HCT116 (cell line): ENCODE measurements at regions not wholly inside any gene's neighbourhood (a gene's known extent, or its start where the extent isn't known, plus 50 kb on each side); places are given as distances from the start of the nearest gene placed in this dataset.

Source experiments
- ATAC-seq: fragments of 200-7000 bp; cut with Tn5 transposase; 2 replicates; pipeline ENCODE4 v1.9.1; 2020; ENCODE audit warnings: mild to moderate bottlenecking, moderate library complexity
- BruUV-seq: library from RNA; stranded (reverse); fragments of 400-500 nt; replicated peaks from 2 replicates; lab custom pipeline; 2021; lab: Mats Ljungman, UMichigan
- CTCF ChIA-PET: fragments of 300-600 bp; sonication (Branson Sonifier 250); formaldehyde crosslinking; loops from one replicate; lab custom pipeline; 2021; ENCODE audit warnings: antibody characterized with exemption; lab: Charles Lee
- POLR2A ChIA-PET: fragments of 300-600, 350-600 bp; sonication (Branson Sonifier 250); formaldehyde crosslinking; loops from one replicate; lab custom pipeline; 2021; ENCODE audit warnings: antibody characterized with exemption; lab: Charles Lee
- RAD21 ChIA-PET, 2 experiments: fragments of 300-600 bp; sonication (Branson Sonifier 250); formaldehyde crosslinking; loops; one replicate each; lab custom pipeline; 2023; ENCODE audit warnings: low total read pairs in 2 of 2; ENCODE audit not compliant: uncharacterized antibody in 2 of 2, unreplicated experiment in 2 of 2, low non-redundant PET in 1 of 2; lab: Charles Lee
- DNase-seq: peaks from one replicate; pipeline ENCODE4 v3.0.0-alpha.2; 2010; ENCODE audit warnings: low read depth, low spot score
- H2AFZ ChIP-seq: fragments of 200-600 bp; shearing (Covaris generic), sonication (generic); 2 replicates; pipeline ENCODE4 v1.6.1; 2017; ENCODE audit warnings: low read depth, mixed run types, mixed read lengths, antibody characterized with exemption, low read length; ENCODE audit not compliant: poor library complexity, severe bottlenecking
- H3K27ac ChIP-seq: 2 replicates; pipeline ENCODE4 v1.5.1; 2012; ENCODE audit warnings: low read depth, low read length
- H3K27me3 ChIP-seq: fragments of 200-600 bp; sonication (generic); 2 replicates; pipeline ENCODE4 v1.6.1; 2016; ENCODE audit warnings: mixed run types, low read length, mixed read lengths; ENCODE audit not compliant: insufficient read depth
- H3K36me3 ChIP-seq, 2 experiments: fragments of 200-500 bp in 1 of 2; fragments of 200-600 bp in 1 of 2; sonication (Bioruptor generic) in 1 of 2; sonication (generic) in 1 of 2; 2 replicates each; pipeline versions ENCODE4 v1.5.1 to v1.6.1; 2014 to 2016; ENCODE audit warnings: low read length in 2 of 2, inconsistent platforms in 1 of 2, mixed read lengths in 1 of 2, mixed run types in 1 of 2; ENCODE audit not compliant: insufficient read depth in 2 of 2, control insufficient read depth in 1 of 2
- H3K4me1 ChIP-seq, 2 experiments: fragments of 200-600 bp in 1 of 2; sonication (generic) in 1 of 2; 2 replicates each; pipeline versions ENCODE4 v1.5.1 to v1.6.1; 2012 to 2017; ENCODE audit warnings: low read length in 2 of 2, inconsistent platforms in 1 of 2, mild to moderate bottlenecking in 1 of 2, mixed read lengths in 1 of 2, mixed run types in 1 of 2, moderate library complexity in 1 of 2; ENCODE audit not compliant: insufficient read depth in 2 of 2, control insufficient read depth in 1 of 2
- H3K4me2 ChIP-seq: fragments of 200-600 bp; sonication (generic); 2 replicates; pipeline ENCODE4 v1.6.1; 2017; ENCODE audit warnings: mixed run types, low read length, mixed read lengths
- H3K4me3 ChIP-seq, 2 experiments: fragments of 200-600 bp in 1 of 2; sonication (generic) in 1 of 2; replicated peaks in 1 of 2; 2 replicates each; pipeline ENCODE4 v1.5.1; 2011 to 2016; ENCODE audit warnings: low read length in 2 of 2, control low read depth in 1 of 2, low read depth in 1 of 2, mild to moderate bottlenecking in 1 of 2, mixed read lengths in 1 of 2, mixed run types in 1 of 2
- H3K79me2 ChIP-seq: fragments of 200-600 bp; sonication (generic); 2 replicates; pipeline ENCODE4 v1.6.1; 2017; ENCODE audit warnings: mild to moderate bottlenecking, mixed run types, low read length, moderate library complexity, mixed read lengths; ENCODE audit not compliant: insufficient read depth
- H3K9ac ChIP-seq: fragments of 200-600 bp; sonication (generic); 2 replicates; pipeline ENCODE4 v1.6.1; 2016; ENCODE audit warnings: low read length, mixed read lengths
- H3K9me2 ChIP-seq: fragments of 200-600 bp; sonication (generic), shearing (Covaris generic); 2 replicates; pipeline ENCODE4 v1.6.1; 2017; ENCODE audit warnings: mixed run types, mild to moderate bottlenecking, moderate library complexity; ENCODE audit not compliant: insufficient read depth
- H3K9me3 ChIP-seq, 2 experiments: fragments of 200-500 bp in 1 of 2; fragments of 200-600 bp in 1 of 2; sonication (Bioruptor generic) in 1 of 2; sonication (generic) in 1 of 2; 2 replicates each; pipeline ENCODE4 v1.6.1; 2014 to 2017; ENCODE audit warnings: low read length in 2 of 2, mixed read lengths in 2 of 2, inconsistent platforms in 1 of 2, low read depth in 1 of 2, mild to moderate bottlenecking in 1 of 2, mixed run types in 1 of 2, moderate library complexity in 1 of 2; ENCODE audit not compliant: control insufficient read depth in 1 of 2, insufficient read depth in 1 of 2
- H4K20me1 ChIP-seq: fragments of 200-600 bp; sonication (generic), shearing (Covaris generic); 2 replicates; pipeline ENCODE4 v1.6.1; 2017; ENCODE audit warnings: mixed run types, mild to moderate bottlenecking, moderate library complexity; ENCODE audit not compliant: insufficient read depth
- CBX3 ChIP-seq: IDR thresholded peaks from 2 replicates; pipeline ENCODE4 v1.6.1; 2012; ENCODE audit warnings: low read depth
- EGR1 ChIP-seq: IDR thresholded peaks from 2 replicates; pipeline ENCODE4 v1.6.1; 2012; ENCODE audit warnings: low read depth
- ELF1 ChIP-seq: IDR thresholded peaks from 2 replicates; pipeline ENCODE4 v1.6.1; 2012; ENCODE audit warnings: low read depth, borderline replicate concordance
- EZH2phosphoT487 ChIP-seq: fragments of 200-600 bp; IDR thresholded peaks from 2 replicates; pipeline ENCODE4 v1.6.1; 2018; ENCODE audit warnings: antibody characterized with exemption, borderline replicate concordance
- POLR2A ChIP-seq: IDR thresholded peaks from 2 replicates; pipeline ENCODE4 v1.7.0; 2011; ENCODE audit warnings: borderline replicate concordance; ENCODE audit not compliant: insufficient read depth, insufficient read length; ENCODE audit errors: extremely low read depth
- SIN3A ChIP-seq: IDR thresholded peaks from 2 replicates; pipeline ENCODE4 v1.6.1; 2012; ENCODE audit warnings: low read depth
- SP1 ChIP-seq: IDR thresholded peaks from 2 replicates; pipeline ENCODE4 v1.6.1; 2012; ENCODE audit warnings: low read depth
- SRF ChIP-seq: IDR thresholded peaks from 2 replicates; pipeline ENCODE4 v1.6.1; 2012; ENCODE audit warnings: low read depth
- YY1 ChIP-seq: IDR thresholded peaks from 2 replicates; pipeline ENCODE4 v1.6.1; 2011; ENCODE audit warnings: low read length, low read depth, moderate library complexity, mild to moderate bottlenecking; ENCODE audit not compliant: insufficient replicate concordance; ENCODE audit errors: extremely low read depth
- ZFX ChIP-seq: fragments of 450-650 bp; IDR thresholded peaks from 2 replicates; pipeline ENCODE4 v1.6.1; 2017
- ZNF274 ChIP-seq: fragments of 200-500 bp; sonication (Bioruptor generic); IDR thresholded peaks from 2 replicates; pipeline ENCODE4 v1.6.1; 2014; ENCODE audit warnings: mild to moderate bottlenecking, low read depth, low read length, inconsistent platforms
- intact Hi-C: fragments of 100-400 bp; cut with micrococcal nuclease; formaldehyde crosslinking; loops from 2 replicates; pipeline ENCODE4 v1.10.0; 2022
- TF ChIP-seq, protein P1 (sequence below): IDR thresholded peaks from 2 replicates; pipeline ENCODE4 v1.6.1; 2012; ENCODE audit warnings: low read depth
- TF ChIP-seq, protein P2 (sequence below), 3 experiments: fragments of 200-600 bp in 1 of 3; sonication (generic) in 1 of 3; IDR thresholded peaks in 2 of 3; conservative IDR thresholded peaks in 1 of 3; 2 replicates each; pipeline ENCODE4 v1.5.1; 2012 to 2017; ENCODE audit warnings: low read depth in 2 of 3, low read length in 2 of 3, antibody characterized with exemption in 1 of 3, borderline replicate concordance in 1 of 3, control low read depth in 1 of 3, mild to moderate bottlenecking in 1 of 3, mixed read lengths in 1 of 3, mixed run types in 1 of 3, moderate library complexity in 1 of 3; ENCODE audit not compliant: insufficient read depth in 1 of 3
- TF ChIP-seq, protein P3 (sequence below): IDR thresholded peaks from 2 replicates; pipeline ENCODE4 v1.6.1; 2012

DNA sequence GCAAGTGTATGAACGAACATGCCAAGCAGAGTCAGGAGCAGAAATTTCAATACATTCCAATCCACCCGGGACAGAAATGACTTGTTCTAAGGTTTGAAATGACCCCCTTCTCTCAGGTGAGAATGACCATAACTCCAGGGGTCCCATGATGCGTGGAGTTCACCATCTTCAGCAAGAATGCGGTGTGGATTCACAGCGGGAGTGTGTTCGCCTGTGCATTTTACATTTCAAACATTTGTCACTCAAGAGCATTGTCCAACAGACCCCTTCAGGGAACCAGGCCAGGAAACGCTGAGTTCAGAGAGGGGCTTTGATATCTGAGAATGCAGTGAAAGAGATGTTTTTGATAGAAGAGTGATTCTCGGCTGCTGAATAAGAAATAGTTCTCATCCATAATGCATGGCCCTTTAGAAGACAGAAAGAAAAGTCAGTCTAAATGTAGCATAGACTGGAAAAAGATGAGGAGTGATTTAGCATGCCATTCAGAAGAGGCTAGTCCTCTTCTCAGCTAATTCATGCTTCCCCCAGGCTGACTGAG is 200.3 kb upstream of the KCNG1 start:
- Histone ChIP-seq H3K4me2 (no peak overlapping the region), H3K4me3 (no peak overlapping the region), H3K9me3 (no peaks in the 10 kb centered on the region), H3K9me2 (no peaks in the 10 kb centered on the region), H3K27me3 (no peaks in the 10 kb centered on the region; the same call in 1 of the 2 replicates), H3K36me3 (no peaks in the 10 kb centered on the region), H3K79me2 (no peaks in the 10 kb centered on the region), H3K9ac (no peak overlapping the region), H4K20me1 (no peaks in the 10 kb centered on the region), H3K27ac (no peak overlapping the region), H2AFZ (no peak overlapping the region), H3K4me1 (peaks cover 3 to 10% of the 10 kb centered on the region in 2 experiments; a peak in 2 of 4 replicates)
- DNase-seq (no peak), ATAC-seq (no peak)
- BruUV-seq, result no TSS peak
- RAD21 ChIA-PET, result no interaction called here
- POLR2A ChIA-PET, result no interaction called here
- TF ChIP-seq YY1 (no peak), ELF1 (no peak), SP1 (no peak), SIN3A (no peak), POLR2A (no peak), ZNF274 (no peak), EGR1 (no peak), EZH2phosphoT487 (no peak), SRF (no peak), ZFX (no peak), CBX3 (no peak)
- TF ChIP-seq, protein P1, sequence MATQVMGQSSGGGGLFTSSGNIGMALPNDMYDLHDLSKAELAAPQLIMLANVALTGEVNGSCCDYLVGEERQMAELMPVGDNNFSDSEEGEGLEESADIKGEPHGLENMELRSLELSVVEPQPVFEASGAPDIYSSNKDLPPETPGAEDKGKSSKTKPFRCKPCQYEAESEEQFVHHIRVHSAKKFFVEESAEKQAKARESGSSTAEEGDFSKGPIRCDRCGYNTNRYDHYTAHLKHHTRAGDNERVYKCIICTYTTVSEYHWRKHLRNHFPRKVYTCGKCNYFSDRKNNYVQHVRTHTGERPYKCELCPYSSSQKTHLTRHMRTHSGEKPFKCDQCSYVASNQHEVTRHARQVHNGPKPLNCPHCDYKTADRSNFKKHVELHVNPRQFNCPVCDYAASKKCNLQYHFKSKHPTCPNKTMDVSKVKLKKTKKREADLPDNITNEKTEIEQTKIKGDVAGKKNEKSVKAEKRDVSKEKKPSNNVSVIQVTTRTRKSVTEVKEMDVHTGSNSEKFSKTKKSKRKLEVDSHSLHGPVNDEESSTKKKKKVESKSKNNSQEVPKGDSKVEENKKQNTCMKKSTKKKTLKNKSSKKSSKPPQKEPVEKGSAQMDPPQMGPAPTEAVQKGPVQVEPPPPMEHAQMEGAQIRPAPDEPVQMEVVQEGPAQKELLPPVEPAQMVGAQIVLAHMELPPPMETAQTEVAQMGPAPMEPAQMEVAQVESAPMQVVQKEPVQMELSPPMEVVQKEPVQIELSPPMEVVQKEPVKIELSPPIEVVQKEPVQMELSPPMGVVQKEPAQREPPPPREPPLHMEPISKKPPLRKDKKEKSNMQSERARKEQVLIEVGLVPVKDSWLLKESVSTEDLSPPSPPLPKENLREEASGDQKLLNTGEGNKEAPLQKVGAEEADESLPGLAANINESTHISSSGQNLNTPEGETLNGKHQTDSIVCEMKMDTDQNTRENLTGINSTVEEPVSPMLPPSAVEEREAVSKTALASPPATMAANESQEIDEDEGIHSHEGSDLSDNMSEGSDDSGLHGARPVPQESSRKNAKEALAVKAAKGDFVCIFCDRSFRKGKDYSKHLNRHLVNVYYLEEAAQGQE, result no peak
- TF ChIP-seq, protein P2, sequence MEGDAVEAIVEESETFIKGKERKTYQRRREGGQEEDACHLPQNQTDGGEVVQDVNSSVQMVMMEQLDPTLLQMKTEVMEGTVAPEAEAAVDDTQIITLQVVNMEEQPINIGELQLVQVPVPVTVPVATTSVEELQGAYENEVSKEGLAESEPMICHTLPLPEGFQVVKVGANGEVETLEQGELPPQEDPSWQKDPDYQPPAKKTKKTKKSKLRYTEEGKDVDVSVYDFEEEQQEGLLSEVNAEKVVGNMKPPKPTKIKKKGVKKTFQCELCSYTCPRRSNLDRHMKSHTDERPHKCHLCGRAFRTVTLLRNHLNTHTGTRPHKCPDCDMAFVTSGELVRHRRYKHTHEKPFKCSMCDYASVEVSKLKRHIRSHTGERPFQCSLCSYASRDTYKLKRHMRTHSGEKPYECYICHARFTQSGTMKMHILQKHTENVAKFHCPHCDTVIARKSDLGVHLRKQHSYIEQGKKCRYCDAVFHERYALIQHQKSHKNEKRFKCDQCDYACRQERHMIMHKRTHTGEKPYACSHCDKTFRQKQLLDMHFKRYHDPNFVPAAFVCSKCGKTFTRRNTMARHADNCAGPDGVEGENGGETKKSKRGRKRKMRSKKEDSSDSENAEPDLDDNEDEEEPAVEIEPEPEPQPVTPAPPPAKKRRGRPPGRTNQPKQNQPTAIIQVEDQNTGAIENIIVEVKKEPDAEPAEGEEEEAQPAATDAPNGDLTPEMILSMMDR (IDR thresholded peaks at IDR 0.05 in 2 of 3, conservative IDR thresholded peaks at IDR 0.05 in 1 of 3; ENCODE audit: borderline replicate concordance in 1 of 3, insufficient read depth in 1 of 3, low read depth in 2 of 3, low read length in 2 of 3), result no peak
- TF ChIP-seq, protein P3, sequence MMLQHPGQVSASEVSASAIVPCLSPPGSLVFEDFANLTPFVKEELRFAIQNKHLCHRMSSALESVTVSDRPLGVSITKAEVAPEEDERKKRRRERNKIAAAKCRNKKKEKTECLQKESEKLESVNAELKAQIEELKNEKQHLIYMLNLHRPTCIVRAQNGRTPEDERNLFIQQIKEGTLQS, result no peak
- intact Hi-C loops, result no loop called here
- CTCF ChIA-PET, result no interaction called here
